SU-DHL-6 (cell line): ENCODE measurements at regions not wholly inside any gene's neighbourhood (a gene's known extent, or its start where the extent isn't known, plus 50 kb on each side); places are given as distances from the start of the nearest gene placed in this dataset.

ENCODE experiments used
- H2AFZ ChIP-seq: fragments of 200-600 bp; sonication (generic); 2 replicates; pipeline ENCODE4 v1.6.1; 2014; ENCODE audit warnings: low read depth, mild to moderate bottlenecking, moderate library complexity, mixed read lengths, antibody characterized with exemption, low read length; ENCODE audit not compliant: severe bottlenecking
- H3F3A ChIP-seq: fragments of 200-600 bp; shearing (Covaris generic); 2 replicates; pipeline ENCODE4 v1.6.0; 2016; ENCODE audit warnings: antibody characterized with exemption, mild to moderate bottlenecking; ENCODE audit not compliant: insufficient read depth
- H3K27ac ChIP-seq: fragments of 200-600 bp; sonication (generic); 2 replicates; pipeline ENCODE4 v1.5.1; 2016; ENCODE audit warnings: low read depth, mild to moderate bottlenecking, low read length, moderate library complexity, mixed read lengths
- H3K27me3 ChIP-seq: fragments of 200-600 bp; sonication (generic), shearing (Covaris generic); 2 replicates; pipeline ENCODE4 v1.6.0; 2014; ENCODE audit warnings: mild to moderate bottlenecking, low read length
- H3K36me3 ChIP-seq: fragments of 200-600 bp; sonication (generic); 2 replicates; pipeline ENCODE4 v1.6.1; 2014; ENCODE audit warnings: mild to moderate bottlenecking, low read length, mixed read lengths
- H3K4me2 ChIP-seq: fragments of 300-600, 200-600 bp; shearing (Covaris generic), sonication (generic); 2 replicates; pipeline ENCODE4 v1.6.0; 2014; ENCODE audit warnings: low read length, low read depth, mild to moderate bottlenecking; ENCODE audit not compliant: poor library complexity, severe bottlenecking
- H3K4me3 ChIP-seq: fragments of 200-600 bp; sonication (generic); 2 replicates; pipeline ENCODE4 v1.5.1; 2014; ENCODE audit warnings: antibody characterized with exemption, low read length, mild to moderate bottlenecking, mixed read lengths; ENCODE audit not compliant: insufficient read depth, poor library complexity, severe bottlenecking
- H3K79me2 ChIP-seq: fragments of 200-600 bp; sonication (generic); 2 replicates; pipeline ENCODE4 v1.6.1; 2014; ENCODE audit warnings: mild to moderate bottlenecking, low read length, moderate library complexity; ENCODE audit not compliant: insufficient read depth
- H3K9ac ChIP-seq: fragments of 200-600 bp; sonication (generic); 2 replicates; pipeline ENCODE4 v1.7.0; 2014; ENCODE audit warnings: mild to moderate bottlenecking, low read length
- H3K9me2 ChIP-seq: fragments of 200-600 bp; sonication (generic); replicated peaks from 2 replicates; pipeline ENCODE4 v1.6.1; 2014; ENCODE audit warnings: low read length; ENCODE audit not compliant: insufficient read depth
- H3K9me3 ChIP-seq: fragments of 200-600 bp; sonication (generic); 2 replicates; pipeline ENCODE4 v1.6.1; 2014; ENCODE audit warnings: low read length, mixed read lengths; ENCODE audit not compliant: insufficient read depth
- H4K20me1 ChIP-seq: fragments of 200-600 bp; sonication (generic); 2 replicates; pipeline ENCODE4 v1.6.1; 2014; ENCODE audit warnings: low read depth, mild to moderate bottlenecking, antibody characterized with exemption, low read length, moderate library complexity, mixed read lengths
- EZH2phosphoT487 ChIP-seq: fragments of 200-600 bp; sonication (generic), shearing (Covaris generic); conservative IDR thresholded peaks from 2 replicates; pipeline ENCODE4 v1.6.1; 2018; ENCODE audit warnings: mild to moderate bottlenecking, antibody characterized with exemption, low read length, moderate library complexity, mixed read lengths
- TF ChIP-seq, protein P1 (sequence below): fragments of 200-600 bp; sonication (generic); IDR thresholded peaks from one replicate; pipeline ENCODE4 v1.5.1; 2017; ENCODE audit warnings: antibody characterized with exemption, mild to moderate bottlenecking, low read length, moderate library complexity; ENCODE audit not compliant: insufficient read depth, poor library complexity, severe bottlenecking

- Histone ChIP-seq H3K9me3 (peaks cover 13% of the 10 kb centered on the region; the same call in 1 of the 2 replicates), H3K79me2 (no peaks in the 10 kb centered on the region), H3K4me3 (no peak overlapping the region), H3K4me2 (no peak overlapping the region), H4K20me1 (no peaks in the 10 kb centered on the region), H3K9ac (no peak overlapping the region), H3K36me3 (no peaks in the 10 kb centered on the region; the same call in 1 of the 2 replicates), H2AFZ (no peak overlapping the region), H3K27ac (no peak overlapping the region), H3K27me3 (no peaks in the 10 kb centered on the region), H3K9me2 (no peaks in the 10 kb centered on the region), H3F3A (peaks cover 10% of the 10 kb centered on the region)
- TF ChIP-seq EZH2phosphoT487: no peak
- TF ChIP-seq, protein P1, sequence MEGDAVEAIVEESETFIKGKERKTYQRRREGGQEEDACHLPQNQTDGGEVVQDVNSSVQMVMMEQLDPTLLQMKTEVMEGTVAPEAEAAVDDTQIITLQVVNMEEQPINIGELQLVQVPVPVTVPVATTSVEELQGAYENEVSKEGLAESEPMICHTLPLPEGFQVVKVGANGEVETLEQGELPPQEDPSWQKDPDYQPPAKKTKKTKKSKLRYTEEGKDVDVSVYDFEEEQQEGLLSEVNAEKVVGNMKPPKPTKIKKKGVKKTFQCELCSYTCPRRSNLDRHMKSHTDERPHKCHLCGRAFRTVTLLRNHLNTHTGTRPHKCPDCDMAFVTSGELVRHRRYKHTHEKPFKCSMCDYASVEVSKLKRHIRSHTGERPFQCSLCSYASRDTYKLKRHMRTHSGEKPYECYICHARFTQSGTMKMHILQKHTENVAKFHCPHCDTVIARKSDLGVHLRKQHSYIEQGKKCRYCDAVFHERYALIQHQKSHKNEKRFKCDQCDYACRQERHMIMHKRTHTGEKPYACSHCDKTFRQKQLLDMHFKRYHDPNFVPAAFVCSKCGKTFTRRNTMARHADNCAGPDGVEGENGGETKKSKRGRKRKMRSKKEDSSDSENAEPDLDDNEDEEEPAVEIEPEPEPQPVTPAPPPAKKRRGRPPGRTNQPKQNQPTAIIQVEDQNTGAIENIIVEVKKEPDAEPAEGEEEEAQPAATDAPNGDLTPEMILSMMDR: no peak
Measured at GRCh38 chr1:106998431-106999002, 58.0 kb upstream of the PRMT6 start.

DNA sequence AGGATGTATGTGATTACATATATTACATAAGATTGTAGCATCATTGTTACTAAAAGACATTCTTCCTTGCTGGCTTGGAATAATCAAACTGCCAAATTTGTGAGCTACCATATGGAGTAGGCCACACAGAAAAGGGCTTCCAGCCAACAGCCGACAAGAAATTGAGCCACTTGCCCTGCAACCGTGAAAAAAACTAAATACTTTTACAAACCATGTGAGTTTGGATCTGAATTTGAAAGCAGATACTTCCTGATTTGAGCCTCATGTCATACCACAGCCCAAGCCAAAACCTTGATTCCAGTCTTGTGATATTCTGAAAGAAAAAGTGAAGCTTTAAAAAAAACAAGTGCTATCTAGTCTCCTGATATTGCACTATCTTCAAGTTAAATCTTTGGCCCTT, 55.6 kb upstream of the PRMT6 start:
- no peak for TF ChIP-seq EZH2phosphoT487
- TF ChIP-seq, protein P1: no peak
- Histone ChIP-seq H4K20me1 (no peaks in the 10 kb centered on the region), H3K79me2 (no peaks in the 10 kb centered on the region), H3K9me3 (peaks cover 2% of the 10 kb centered on the region; the same call in 1 of the 2 replicates), H2AFZ (no peak overlapping the region), H3K9ac (no peak overlapping the region), H3K9me2 (no peaks in the 10 kb centered on the region), H3K27me3 (no peaks in the 10 kb centered on the region), H3F3A (peaks cover 4% of the 10 kb centered on the region), H3K4me2 (no peak overlapping the region), H3K4me3 (no peak overlapping the region), H3K27ac (no peak overlapping the region), H3K36me3 (no peaks in the 10 kb centered on the region)

- Histone ChIP-seq H3K79me2 (no peaks in the 10 kb centered on the region), H2AFZ (no peak overlapping the region), H4K20me1 (no peaks in the 10 kb centered on the region), H3K36me3 (no peaks in the 10 kb centered on the region), H3K9me2 (no peaks in the 10 kb centered on the region), H3K27ac (no peak overlapping the region), H3K27me3 (no peaks in the 10 kb centered on the region), H3K9ac (no peak overlapping the region), H3K4me3 (no peak overlapping the region), H3K4me2 (no peak overlapping the region), H3K9me3 (no peaks in the 10 kb centered on the region), H3F3A (no peaks in the 10 kb centered on the region)
- TF ChIP-seq EZH2phosphoT487: no peak
- TF ChIP-seq, protein P1: no peak
Measured at GRCh38 chr1:107003972-107004371, 52.5 kb upstream of the PRMT6 start.
